HEK293T (cell line): ENCODE measurements at regions not wholly inside any gene's neighbourhood (a gene's known extent, or its start where the extent isn't known, plus 50 kb on each side); places are given as distances from the start of the nearest gene placed in this dataset.

Experiments used
- ARNT ChIP-seq: fragments of 450-650 bp; IDR thresholded peaks from 2 replicates; pipeline ENCODE4 v1.6.1; 2017; ENCODE audit warnings: mild to moderate bottlenecking
- FOXA1 ChIP-seq: fragments of 450-650 bp; IDR thresholded peaks from 2 replicates; pipeline ENCODE4 v1.6.1; 2016; ENCODE audit warnings: mild to moderate bottlenecking
- SP1 ChIP-seq: fragments of 450-650 bp; IDR thresholded peaks from 2 replicates; pipeline ENCODE4 v1.6.1; 2017

DNA sequence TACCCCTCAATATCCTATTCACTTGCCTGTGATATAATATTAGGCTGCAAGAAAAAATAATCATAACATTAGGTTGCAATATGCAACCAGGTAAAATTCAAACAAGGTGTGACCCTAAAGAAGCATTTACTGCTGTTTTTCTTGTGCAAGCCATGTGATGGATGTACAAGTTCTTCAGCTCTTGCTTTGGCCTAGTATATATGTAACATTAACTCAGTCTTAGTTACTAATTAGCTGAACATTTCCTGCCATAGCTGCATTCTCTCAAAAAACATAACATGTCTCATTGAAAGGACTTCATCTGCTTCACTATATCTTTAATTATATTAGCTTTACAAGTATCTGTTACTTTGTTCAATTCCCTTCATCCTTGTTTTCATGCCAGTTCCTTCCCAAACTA lies 406.8 kb upstream of the HTR2A start:
- no peak for TF ChIP-seq FOXA1
- TF ChIP-seq ARNT: no peak
- no peak for TF ChIP-seq SP1
